Fibroblast of skin of back (primary cell): ENCODE measurements at regions not wholly inside any gene's neighbourhood (a gene's known extent, or its start where the extent isn't known, plus 50 kb on each side); places are given as distances from the start of the nearest gene placed in this dataset.
A peak's percentile ranks its signal among the peaks of the same experiment; 100 is the strongest.
"Not testable (repeated sequence)": the region's sequence is repeated elsewhere in the genome, so short reads cannot be mapped to it uniquely, and the experiment has no call there.

Experiments used
- DNase-seq: peaks from one replicate; pipeline ENCODE4 v3.0.0-alpha.2; 2013

DNA sequence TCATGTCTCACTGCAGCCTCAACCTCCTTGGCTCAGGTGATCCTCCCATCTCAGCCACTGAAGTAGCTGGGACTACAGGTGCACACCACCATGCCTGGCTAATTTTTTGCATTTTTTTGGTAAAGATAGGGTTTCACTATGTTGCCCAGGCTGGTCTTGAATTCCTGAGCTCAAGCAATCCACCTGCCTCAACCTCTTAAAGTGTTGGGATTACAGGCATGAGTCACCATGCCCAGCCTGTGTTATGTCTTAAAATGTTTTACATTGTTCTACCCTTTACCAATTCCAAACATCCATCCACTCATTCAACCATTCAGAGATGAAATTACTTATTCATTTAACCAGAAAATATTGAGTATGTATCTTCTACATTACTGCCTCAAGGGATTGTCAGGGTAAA, 111.6 kb upstream of the BTG1 start:
- no peak for DNase-seq

DNA sequence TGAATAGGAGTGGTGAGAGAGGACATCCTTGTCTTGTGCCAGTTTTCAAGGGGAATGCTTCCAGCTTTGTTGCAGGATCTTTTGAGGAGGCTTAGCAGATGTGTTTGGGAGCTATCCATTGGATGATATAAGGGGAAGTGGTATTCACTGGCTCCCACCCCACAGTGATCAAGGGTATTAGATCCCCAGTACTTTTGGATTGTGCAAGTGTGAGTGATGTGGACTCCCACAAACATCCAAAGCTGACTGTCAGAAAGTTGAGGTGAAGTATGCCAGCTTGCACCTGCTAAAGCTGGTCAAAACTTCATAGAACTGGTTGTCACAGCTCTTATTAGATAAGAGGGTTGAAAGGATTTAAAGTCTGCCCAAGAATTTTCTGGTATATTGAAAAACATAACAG, 110.1 kb upstream of the BTG1 start:
- no peak for DNase-seq

DNA sequence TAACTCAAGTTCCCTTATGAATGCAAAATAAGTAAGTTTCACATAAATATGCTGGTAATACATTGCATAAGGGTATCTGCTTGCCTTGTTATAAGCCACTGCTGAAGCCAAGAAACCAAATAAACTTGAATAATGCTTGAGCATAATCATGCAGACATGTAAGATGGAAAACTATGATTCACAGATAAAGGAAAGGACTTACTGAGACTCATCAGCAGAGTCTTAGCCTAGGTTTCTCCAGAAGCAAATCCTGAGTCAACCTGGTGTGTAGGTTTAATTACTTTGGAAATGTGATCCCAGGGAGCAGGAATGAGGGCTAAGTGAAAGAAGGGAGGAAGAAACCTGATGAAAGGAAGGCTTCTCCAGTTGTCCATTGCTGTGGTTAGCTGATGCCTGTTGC, 107.7 kb upstream of the BTG1 start:
- no peak for DNase-seq

GRCh38 chr12:92248977-92249376, 103.3 kb upstream of the BTG1 start:
- DNase-seq = no peak

DNA sequence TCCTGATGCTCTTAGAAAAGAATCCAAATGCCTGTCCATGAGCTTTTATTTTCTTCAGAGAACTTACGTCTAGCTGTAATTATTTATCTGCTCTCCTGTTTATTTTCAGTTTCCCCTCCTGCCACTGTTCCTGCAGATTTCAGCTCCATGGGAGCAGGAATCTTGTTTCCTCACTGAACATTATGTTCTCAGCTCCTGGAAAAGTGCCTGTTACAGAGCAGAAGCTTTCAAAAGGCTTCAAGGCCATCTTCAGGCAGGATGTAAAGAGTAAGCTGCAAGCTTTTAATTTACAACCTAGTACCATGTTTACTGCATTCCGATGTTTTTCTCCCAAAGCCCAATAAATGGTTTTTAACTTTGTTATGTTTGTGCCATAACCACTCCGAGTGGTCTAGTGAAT, 98.4 kb upstream of the BTG1 start:
- DNase-seq = no peak

DNA sequence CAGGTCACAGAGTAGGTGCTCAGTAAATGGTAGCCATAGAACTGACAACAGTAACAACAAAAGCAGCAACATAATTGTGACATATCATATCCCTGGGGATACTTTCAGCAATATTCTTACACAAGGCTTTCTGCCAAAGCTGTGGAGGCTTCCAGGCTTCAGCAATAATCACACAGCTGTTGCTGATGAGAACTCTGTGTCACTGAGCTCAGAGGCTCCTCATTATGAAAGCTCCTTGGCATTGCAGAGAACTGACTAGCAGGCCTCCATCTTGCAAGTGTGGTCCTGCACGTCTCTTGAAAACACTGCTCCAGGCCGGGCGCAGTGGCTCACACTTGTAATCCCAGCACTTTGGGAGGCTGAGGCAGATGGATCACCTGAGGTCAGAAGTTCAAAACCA, 97.3 kb upstream of the BTG1 start:
- DNase-seq = no peak

GRCh38 chr12:92237762-92238523, 92.3 kb upstream of the BTG1 start:
- no peak for DNase-seq

DNA sequence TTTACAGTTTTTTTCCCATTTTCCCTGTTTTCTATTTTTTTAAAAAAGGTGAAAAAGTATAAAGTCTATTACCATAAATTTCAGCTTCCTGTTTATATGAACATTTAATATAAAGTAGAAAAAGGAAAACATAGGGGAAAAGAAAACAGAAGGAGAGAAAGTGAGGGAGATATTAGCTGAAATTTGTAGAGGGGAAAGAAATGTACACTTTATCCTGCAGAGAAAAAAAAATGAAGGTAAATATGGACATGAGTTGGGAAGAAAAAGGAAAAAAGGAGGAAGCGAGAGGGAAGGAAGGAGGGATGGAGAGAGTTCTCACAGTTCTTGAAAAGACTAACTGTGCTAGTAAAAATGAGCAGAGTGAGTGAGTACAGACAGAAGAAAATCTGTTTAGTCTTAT, 91.6 kb upstream of the BTG1 start:
- DNase-seq = no peak

GRCh38 chr12:92235703-92236472, 90.2 kb upstream of the BTG1 start:
- no peak for DNase-seq

- DNase-seq = no peak
Measured at GRCh38 chr12:92234533-92234932, 88.9 kb upstream of the BTG1 start.

DNA sequence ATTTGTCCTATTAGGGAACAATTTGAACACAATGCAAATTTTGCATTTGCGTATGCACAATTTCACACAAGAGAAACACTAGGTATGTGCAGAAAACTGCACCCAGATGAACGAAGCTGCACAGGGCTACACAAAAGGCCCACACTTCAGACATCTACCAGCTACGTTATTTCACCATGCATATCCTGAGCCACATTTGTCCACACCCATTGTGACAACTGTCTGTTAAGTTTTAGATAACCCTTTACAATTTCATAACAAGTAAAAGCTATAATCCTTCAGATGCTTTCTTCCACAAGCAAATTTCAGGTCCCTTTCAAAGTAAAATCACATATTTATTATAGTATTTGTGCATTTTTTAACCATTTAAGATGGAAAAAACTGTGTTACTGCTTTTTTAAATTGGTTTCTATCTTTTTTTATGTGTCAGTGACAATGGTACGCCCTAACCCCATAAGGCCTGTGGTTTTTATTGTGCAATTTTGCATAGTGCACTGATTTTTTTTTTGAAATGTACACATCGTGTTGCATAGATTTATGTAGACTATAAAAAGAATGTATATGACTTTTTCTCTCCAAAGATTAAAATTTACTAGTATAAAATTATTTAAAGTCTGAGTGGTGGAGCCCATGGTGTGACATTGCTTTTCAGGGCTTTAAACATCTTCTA, 87.8 kb upstream of the BTG1 start:
- DNase-seq = no peak

- DNase-seq = not testable (repeated sequence)
Measured at GRCh38 chr12:92232371-92232932, 86.8 kb upstream of the BTG1 start.

DNA sequence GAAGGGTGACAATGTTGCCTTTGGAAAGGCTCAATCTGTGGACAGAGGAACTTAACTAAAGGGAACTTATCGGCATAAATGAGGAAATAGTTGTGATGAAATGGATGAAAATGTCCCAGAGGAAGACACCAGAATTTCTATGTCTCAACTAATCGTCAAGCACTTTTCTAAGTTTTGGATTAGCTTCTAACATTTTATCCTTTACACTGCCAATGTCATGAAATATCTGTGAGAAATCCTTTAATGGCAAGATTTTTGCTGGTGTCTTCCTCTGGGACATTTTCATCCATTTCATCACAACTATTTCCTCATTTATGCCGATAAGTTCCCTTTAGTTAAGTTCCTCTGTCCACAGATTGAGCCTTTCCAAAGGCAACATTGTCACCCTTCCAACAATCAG, 86.3 kb upstream of the BTG1 start:
- not testable (repeated sequence) for DNase-seq

GRCh38 chr12:92231532-92231931, 85.9 kb upstream of the BTG1 start:
- not testable (repeated sequence) for DNase-seq

DNA sequence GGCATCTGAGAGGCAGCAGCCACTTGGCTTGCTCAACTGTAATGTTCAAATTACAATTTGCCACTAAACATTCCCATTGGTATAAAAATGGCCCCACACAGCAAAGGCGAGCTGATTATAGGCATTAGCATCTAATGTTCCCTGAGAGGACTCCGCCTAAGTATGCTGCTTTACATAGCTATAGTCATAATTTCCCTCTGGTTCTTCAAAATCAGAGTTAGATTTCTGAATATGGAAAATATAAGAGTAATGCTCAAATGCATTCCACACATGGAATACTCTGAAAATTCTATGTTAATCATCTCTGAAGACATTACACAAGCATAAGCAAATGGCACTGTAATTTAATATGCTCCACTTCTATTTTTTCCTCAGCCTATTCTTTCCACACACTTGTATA, 83.7 kb upstream of the BTG1 start:
- no peak for DNase-seq

- no peak for DNase-seq
Measured at GRCh38 chr12:92226961-92227360, 81.3 kb upstream of the BTG1 start.

GRCh38 chr12:92226071-92226661, 80.5 kb upstream of the BTG1 start:
- DNase-seq = peak; percentile 44

- peak; percentile 66 for DNase-seq
Measured at GRCh38 chr12:92224685-92225331, 79.2 kb upstream of the BTG1 start.

- no peak for DNase-seq
Measured at GRCh38 chr12:92223481-92223880, 77.8 kb upstream of the BTG1 start.

- DNase-seq = no peak
Measured at GRCh38 chr12:92221656-92222315, 76.1 kb upstream of the BTG1 start.

- no peak for DNase-seq
Measured at GRCh38 chr12:92218394-92219077, 72.9 kb upstream of the BTG1 start.
